SU-DHL-6 (cell line): ENCODE measurements at regions not wholly inside any gene's neighbourhood (a gene's known extent, or its start where the extent isn't known, plus 50 kb on each side); places are given as distances from the start of the nearest gene placed in this dataset.

Experiments
- H2AFZ ChIP-seq: fragments of 200-600 bp; sonication (generic); 2 replicates; pipeline ENCODE4 v1.6.1; 2014; ENCODE audit warnings: low read depth, mild to moderate bottlenecking, moderate library complexity, mixed read lengths, antibody characterized with exemption, low read length; ENCODE audit not compliant: severe bottlenecking
- H3F3A ChIP-seq: fragments of 200-600 bp; shearing (Covaris generic); 2 replicates; pipeline ENCODE4 v1.6.0; 2016; ENCODE audit warnings: antibody characterized with exemption, mild to moderate bottlenecking; ENCODE audit not compliant: insufficient read depth
- H3K27ac ChIP-seq: fragments of 200-600 bp; sonication (generic); 2 replicates; pipeline ENCODE4 v1.5.1; 2016; ENCODE audit warnings: low read depth, mild to moderate bottlenecking, low read length, moderate library complexity, mixed read lengths
- H3K27me3 ChIP-seq: fragments of 200-600 bp; sonication (generic), shearing (Covaris generic); 2 replicates; pipeline ENCODE4 v1.6.0; 2014; ENCODE audit warnings: mild to moderate bottlenecking, low read length
- H3K36me3 ChIP-seq: fragments of 200-600 bp; sonication (generic); 2 replicates; pipeline ENCODE4 v1.6.1; 2014; ENCODE audit warnings: mild to moderate bottlenecking, low read length, mixed read lengths
- H3K4me2 ChIP-seq: fragments of 300-600, 200-600 bp; shearing (Covaris generic), sonication (generic); 2 replicates; pipeline ENCODE4 v1.6.0; 2014; ENCODE audit warnings: low read length, low read depth, mild to moderate bottlenecking; ENCODE audit not compliant: poor library complexity, severe bottlenecking
- H3K4me3 ChIP-seq: fragments of 200-600 bp; sonication (generic); 2 replicates; pipeline ENCODE4 v1.5.1; 2014; ENCODE audit warnings: antibody characterized with exemption, low read length, mild to moderate bottlenecking, mixed read lengths; ENCODE audit not compliant: insufficient read depth, poor library complexity, severe bottlenecking
- H3K79me2 ChIP-seq: fragments of 200-600 bp; sonication (generic); 2 replicates; pipeline ENCODE4 v1.6.1; 2014; ENCODE audit warnings: mild to moderate bottlenecking, low read length, moderate library complexity; ENCODE audit not compliant: insufficient read depth
- H3K9ac ChIP-seq: fragments of 200-600 bp; sonication (generic); 2 replicates; pipeline ENCODE4 v1.7.0; 2014; ENCODE audit warnings: mild to moderate bottlenecking, low read length
- H3K9me2 ChIP-seq: fragments of 200-600 bp; sonication (generic); replicated peaks from 2 replicates; pipeline ENCODE4 v1.6.1; 2014; ENCODE audit warnings: low read length; ENCODE audit not compliant: insufficient read depth
- H3K9me3 ChIP-seq: fragments of 200-600 bp; sonication (generic); 2 replicates; pipeline ENCODE4 v1.6.1; 2014; ENCODE audit warnings: low read length, mixed read lengths; ENCODE audit not compliant: insufficient read depth
- H4K20me1 ChIP-seq: fragments of 200-600 bp; sonication (generic); 2 replicates; pipeline ENCODE4 v1.6.1; 2014; ENCODE audit warnings: low read depth, mild to moderate bottlenecking, antibody characterized with exemption, low read length, moderate library complexity, mixed read lengths
- EZH2phosphoT487 ChIP-seq: fragments of 200-600 bp; sonication (generic), shearing (Covaris generic); conservative IDR thresholded peaks from 2 replicates; pipeline ENCODE4 v1.6.1; 2018; ENCODE audit warnings: mild to moderate bottlenecking, antibody characterized with exemption, low read length, moderate library complexity, mixed read lengths
- TF ChIP-seq, protein P1 (sequence below): fragments of 200-600 bp; sonication (generic); IDR thresholded peaks from one replicate; pipeline ENCODE4 v1.5.1; 2017; ENCODE audit warnings: antibody characterized with exemption, mild to moderate bottlenecking, low read length, moderate library complexity; ENCODE audit not compliant: insufficient read depth, poor library complexity, severe bottlenecking

- Histone ChIP-seq H3F3A (no peaks in the 10 kb centered on the region), H3K4me2 (no peak overlapping the region), H3K4me3 (no peak overlapping the region), H3K79me2 (no peaks in the 10 kb centered on the region), H3K27me3 (no peaks in the 10 kb centered on the region), H3K9me2 (no peaks in the 10 kb centered on the region), H3K36me3 (no peaks in the 10 kb centered on the region), H3K9me3 (no peaks in the 10 kb centered on the region), H3K9ac (no peak overlapping the region), H3K27ac (no peak overlapping the region), H4K20me1 (no peaks in the 10 kb centered on the region), H2AFZ (no peak overlapping the region)
- TF ChIP-seq, protein P1, sequence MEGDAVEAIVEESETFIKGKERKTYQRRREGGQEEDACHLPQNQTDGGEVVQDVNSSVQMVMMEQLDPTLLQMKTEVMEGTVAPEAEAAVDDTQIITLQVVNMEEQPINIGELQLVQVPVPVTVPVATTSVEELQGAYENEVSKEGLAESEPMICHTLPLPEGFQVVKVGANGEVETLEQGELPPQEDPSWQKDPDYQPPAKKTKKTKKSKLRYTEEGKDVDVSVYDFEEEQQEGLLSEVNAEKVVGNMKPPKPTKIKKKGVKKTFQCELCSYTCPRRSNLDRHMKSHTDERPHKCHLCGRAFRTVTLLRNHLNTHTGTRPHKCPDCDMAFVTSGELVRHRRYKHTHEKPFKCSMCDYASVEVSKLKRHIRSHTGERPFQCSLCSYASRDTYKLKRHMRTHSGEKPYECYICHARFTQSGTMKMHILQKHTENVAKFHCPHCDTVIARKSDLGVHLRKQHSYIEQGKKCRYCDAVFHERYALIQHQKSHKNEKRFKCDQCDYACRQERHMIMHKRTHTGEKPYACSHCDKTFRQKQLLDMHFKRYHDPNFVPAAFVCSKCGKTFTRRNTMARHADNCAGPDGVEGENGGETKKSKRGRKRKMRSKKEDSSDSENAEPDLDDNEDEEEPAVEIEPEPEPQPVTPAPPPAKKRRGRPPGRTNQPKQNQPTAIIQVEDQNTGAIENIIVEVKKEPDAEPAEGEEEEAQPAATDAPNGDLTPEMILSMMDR, result no peak
- TF ChIP-seq EZH2phosphoT487, result no peak
Observed at GRCh38 chr5:4942831-4943178, 197.3 kb upstream of the ADAMTS16 start.

DNA sequence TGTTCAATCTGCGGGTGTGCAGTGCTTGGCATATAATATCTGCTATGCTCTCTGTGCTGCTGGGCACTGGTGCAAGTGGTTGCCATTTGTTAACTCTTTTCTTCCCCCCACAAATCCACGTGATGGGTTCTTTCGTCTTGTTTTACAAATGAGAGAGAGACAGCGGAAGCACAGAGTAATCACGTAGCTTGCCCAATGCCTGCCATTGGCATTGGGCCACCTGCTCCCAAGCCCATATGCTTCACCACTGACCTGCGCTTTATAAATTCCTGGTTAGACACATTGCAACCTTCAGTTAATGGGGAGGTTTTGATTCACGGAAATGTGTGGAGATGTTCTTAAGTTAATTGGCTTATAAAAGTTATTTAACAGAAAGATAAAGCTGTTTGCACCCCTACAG lies 194.8 kb upstream of the ADAMTS16 start:
- Histone ChIP-seq H3K9me2 (no peaks in the 10 kb centered on the region), H3K4me2 (no peak overlapping the region), H3K27me3 (no peaks in the 10 kb centered on the region), H3K36me3 (no peaks in the 10 kb centered on the region), H3F3A (no peaks in the 10 kb centered on the region), H3K9me3 (no peaks in the 10 kb centered on the region), H3K4me3 (no peak overlapping the region), H4K20me1 (no peaks in the 10 kb centered on the region), H3K79me2 (no peaks in the 10 kb centered on the region), H3K9ac (no peak overlapping the region), H2AFZ (no peak overlapping the region), H3K27ac (no peak overlapping the region)
- TF ChIP-seq EZH2phosphoT487, result no peak
- TF ChIP-seq, protein P1, result no peak

- H3K9me3 ChIP-seq, result no peaks in the 10 kb centered on the region
- no peak for TF ChIP-seq EZH2phosphoT487
- TF ChIP-seq, protein P1, result no peak
- no peak overlapping the region for H3K9ac ChIP-seq
- no peak overlapping the region for H3K4me3 ChIP-seq
- H2AFZ ChIP-seq, result no peak overlapping the region
- no peaks in the 10 kb centered on the region for H3K27me3 ChIP-seq
- H3K27ac ChIP-seq, result no peak overlapping the region
- H3K36me3 ChIP-seq, result no peaks in the 10 kb centered on the region
- no peak overlapping the region for H3K4me2 ChIP-seq
- H3K9me2 ChIP-seq, result no peaks in the 10 kb centered on the region
- H3F3A ChIP-seq, result no peaks in the 10 kb centered on the region
- H3K79me2 ChIP-seq, result no peaks in the 10 kb centered on the region
- H4K20me1 ChIP-seq, result no peaks in the 10 kb centered on the region
Observed at GRCh38 chr5:4947106-4947505, 193.0 kb upstream of the ADAMTS16 start.
